HPDE6-E6E7 (cell line): ENCODE measurements at regions not wholly inside any gene's neighbourhood (a gene's known extent, or its start where the extent isn't known, plus 50 kb on each side); places are given as distances from the start of the nearest gene placed in this dataset.
A peak's percentile ranks its signal among the peaks of the same experiment; 100 is the strongest.
"Not testable (repeated sequence)": the region's sequence is repeated elsewhere in the genome, so short reads cannot be mapped to it uniquely, and the experiment has no call there.

Source experiments
- DNase-seq: peaks from one replicate; pipeline ENCODE4 v3.0.0; 2011; ENCODE audit warnings: missing footprints; ENCODE audit errors: extremely low spot score

GRCh38 chr4:45482346-45482745 is 641.5 kb downstream of the GABRG1 start:
- DNase-seq, result no peak

- DNase-seq, result no peak
Observed at GRCh38 chr4:45477311-45477733, 646.5 kb downstream of the GABRG1 start.

DNA sequence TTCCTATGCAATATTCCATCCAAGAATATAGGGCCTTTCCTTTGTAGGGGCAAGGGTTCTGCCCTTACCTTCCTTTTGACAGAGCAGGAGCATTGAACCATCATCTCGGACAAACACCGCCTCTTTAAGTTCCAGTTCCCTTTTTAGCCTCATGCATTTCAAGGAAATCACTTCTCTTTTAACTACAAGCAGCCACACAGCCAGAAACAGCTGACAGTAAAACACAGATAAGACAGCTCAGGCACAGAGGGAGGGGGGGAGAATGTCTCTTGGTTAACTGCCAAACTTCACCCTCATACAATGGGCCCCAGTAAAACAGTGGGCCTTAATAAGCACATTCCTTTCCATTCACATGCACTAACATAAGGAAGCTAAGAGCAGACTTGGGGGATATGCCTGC is 648.3 kb downstream of the GABRG1 start:
- no peak for DNase-seq

DNA sequence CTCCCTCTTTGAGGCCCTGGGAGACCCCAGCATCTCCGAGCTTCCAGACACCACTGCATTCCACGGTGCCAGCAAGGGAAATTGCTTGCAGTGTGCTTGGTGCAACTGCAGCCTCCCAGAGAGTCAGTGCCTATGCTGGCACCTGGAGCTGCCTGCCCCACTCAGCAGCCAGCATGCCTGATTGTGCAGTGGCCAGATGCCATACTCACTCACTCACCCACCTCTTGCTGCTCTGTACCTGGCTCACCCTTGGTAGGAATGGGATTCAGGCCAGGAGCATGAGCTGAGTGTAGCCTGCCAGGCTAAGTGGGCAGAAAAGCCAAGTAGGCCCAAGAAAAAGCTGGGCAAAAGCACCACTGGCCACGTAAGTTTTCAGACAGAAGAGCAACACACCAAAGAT is 651.4 kb downstream of the GABRG1 start:
- DNase-seq, result no peak

DNA sequence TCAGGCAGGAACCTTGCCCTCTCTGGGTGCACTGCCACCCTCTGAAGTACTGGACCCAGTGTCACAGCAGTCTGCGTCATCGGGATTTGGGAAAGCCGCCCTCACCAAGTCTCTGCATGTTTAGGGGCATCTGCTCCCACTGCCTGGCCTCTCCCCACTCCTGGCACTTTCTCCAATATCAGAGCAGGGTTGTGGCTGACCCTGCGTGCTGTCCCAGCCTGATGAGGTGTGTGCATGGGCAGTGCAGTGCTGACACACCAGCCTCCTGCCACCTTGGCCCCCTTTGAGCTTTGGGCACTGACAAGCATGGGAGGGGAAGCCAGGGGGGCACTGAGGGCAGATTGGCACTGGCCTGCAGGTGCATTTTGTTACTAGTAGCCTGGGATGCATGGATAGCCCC is 652.5 kb downstream of the GABRG1 start:
- no peak for DNase-seq

DNA sequence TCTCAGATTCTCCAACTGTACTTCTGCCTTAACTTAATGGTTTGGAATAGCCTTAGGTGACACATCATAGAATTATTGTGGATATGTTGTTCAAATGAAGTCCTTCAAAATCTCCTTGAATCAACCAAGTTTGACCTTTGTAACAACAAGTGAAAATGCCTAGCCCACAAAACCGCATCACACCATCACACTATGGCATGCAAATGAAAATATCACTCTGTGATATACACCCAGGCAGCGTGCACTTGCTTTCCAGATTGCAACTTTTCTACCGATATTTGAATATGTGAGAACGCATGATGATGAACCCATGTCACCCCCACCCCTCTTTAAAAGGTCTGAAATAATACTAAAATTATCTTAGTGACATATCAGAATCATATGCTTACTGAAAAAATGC is 656.7 kb downstream of the GABRG1 start:
- DNase-seq, result no peak

GRCh38 chr4:45460157-45460556 is 663.7 kb downstream of the GABRG1 start:
- not testable (repeated sequence) for DNase-seq

DNA sequence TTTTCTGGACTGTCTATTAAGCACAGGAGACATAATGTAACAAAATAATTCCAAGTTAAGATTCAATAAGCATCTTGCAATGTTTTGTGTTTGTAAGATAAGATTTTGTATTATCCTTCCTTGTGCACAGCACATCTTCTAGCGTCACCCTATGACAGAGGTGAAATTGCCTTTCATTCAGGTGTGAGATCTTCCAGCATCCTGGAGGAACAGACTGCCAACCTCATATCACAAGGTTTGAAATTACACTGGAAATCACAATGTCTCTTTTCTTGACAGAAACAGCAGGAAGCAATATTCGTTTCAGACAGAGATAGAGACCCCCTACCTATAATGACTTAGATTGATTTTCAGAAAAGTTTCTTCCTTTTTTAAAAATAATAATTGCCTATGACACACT is 668.6 kb downstream of the GABRG1 start:
- no peak for DNase-seq

GRCh38 chr4:45453258-45453853 is 670.5 kb downstream of the GABRG1 start:
- DNase-seq, result peak; percentile 49

GRCh38 chr4:45442466-45442865 is 681.4 kb downstream of the GABRG1 start:
- peak; percentile 20 for DNase-seq

- no peak for DNase-seq
Observed at GRCh38 chr4:45438047-45438446, 685.8 kb downstream of the GABRG1 start.

GRCh38 chr4:45437381-45437780 is 686.5 kb downstream of the GABRG1 start:
- no peak for DNase-seq

DNA sequence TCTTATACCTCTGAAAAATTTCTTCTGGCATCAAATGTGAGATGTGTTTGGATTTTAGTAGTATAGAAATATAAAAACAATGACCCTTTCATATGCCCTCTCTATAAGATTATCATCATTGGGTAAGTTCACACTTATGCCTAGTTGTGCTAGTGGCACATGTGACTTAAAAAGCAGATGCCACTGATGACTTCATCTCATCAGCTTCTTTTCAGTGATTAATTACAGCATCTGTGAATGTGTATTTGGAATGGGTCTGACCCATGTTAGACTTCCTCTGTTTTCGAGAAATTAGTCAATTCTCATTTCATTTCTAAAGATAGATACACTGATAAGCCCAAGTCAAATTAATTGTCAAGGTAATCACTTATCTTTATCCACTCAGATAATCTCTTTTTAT is 698.7 kb downstream of the GABRG1 start:
- DNase-seq, result no peak

- no peak for DNase-seq
Observed at GRCh38 chr4:45423896-45424295, 697.5 kb upstream of the GNPDA2 start.

GRCh38 chr4:45420091-45420674 is 693.8 kb upstream of the GNPDA2 start:
- DNase-seq, result not testable (repeated sequence)

DNA sequence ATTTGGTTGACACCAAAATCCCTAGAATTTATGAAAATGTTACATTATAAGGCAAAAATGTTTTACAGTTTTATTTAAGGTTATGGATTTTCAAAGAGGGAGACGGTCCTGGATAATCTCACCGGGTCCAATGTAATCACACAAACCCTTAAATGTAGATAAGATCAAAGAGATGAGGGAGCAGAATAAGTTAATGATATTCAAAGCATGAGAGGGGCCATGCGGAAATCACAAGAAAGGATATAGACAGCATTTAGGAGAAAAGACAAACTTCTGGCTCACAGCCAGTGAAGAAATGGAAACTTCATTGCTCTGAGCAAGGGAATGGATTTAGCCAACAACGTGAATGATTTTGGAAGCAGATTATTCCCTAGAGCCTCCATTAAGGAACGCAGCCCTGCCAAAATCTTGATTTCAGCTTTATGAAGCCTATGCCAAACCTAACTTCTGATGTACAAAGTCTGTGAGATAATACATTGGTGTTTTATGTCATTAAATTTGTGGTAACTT is 684.4 kb upstream of the GNPDA2 start:
- no peak for DNase-seq

- DNase-seq, result no peak
Observed at GRCh38 chr4:45409536-45409935, 683.2 kb upstream of the GNPDA2 start.

DNA sequence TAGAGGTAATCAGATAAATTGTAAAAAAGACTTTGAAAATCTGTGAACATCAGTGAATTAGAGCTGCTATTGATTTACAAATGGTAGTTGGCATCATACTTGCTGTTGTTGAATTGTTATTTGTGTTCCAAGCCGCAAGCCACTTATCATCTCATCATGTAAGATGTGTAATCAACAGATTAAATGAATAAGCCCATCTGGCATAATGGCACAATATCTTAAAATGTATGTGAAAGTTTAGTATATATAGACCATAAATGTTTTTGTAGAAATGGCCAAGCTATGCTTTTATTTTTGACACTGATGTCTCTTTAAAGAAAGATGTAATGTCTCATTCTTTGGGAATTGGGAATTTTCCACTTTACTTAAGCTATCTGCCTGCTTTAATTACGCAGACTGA is 682.6 kb upstream of the GNPDA2 start:
- DNase-seq, result no peak

- no peak for DNase-seq
Observed at GRCh38 chr4:45399116-45399515, 672.8 kb upstream of the GNPDA2 start.

GRCh38 chr4:45385306-45385705 is 659.0 kb upstream of the GNPDA2 start:
- no peak for DNase-seq

- no peak for DNase-seq
Observed at GRCh38 chr4:45370408-45370807, 644.1 kb upstream of the GNPDA2 start.

DNA sequence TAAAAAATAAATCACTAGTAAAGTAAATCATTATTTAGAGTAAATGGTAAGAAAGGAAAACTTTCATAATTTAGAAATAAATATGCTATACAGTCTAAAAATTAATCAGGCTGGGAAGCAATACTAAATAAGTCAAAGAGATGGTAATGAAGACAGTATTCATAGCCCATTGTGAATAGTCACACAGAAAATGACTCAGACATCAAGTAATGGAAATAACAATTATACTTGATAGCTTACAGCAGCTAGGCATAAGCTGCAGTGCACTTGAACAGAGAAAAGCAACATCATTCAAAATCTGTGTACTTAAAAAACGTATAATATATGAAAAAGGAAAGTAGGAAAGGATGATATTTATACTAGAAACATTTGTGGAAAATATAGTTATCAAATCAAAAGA is 642.5 kb upstream of the GNPDA2 start:
- DNase-seq, result no peak

GRCh38 chr4:45363931-45364330 is 637.6 kb upstream of the GNPDA2 start:
- DNase-seq, result no peak
